HG03066 (cell line): ENCODE measurements at regions not wholly inside any gene's neighbourhood (a gene's known extent, or its start where the extent isn't known, plus 50 kb on each side); places are given as distances from the start of the nearest gene placed in this dataset.
"Not testable (repeated sequence)": the region's sequence is repeated elsewhere in the genome, so short reads cannot be mapped to it uniquely, and the experiment has no call there.

ENCODE experiments used
- ATAC-seq: cut with Tn5 transposase; IDR thresholded peaks from one replicate; pipeline ENCODE4 v1.9.1; 2021; ENCODE audit warnings: low read depth; ENCODE audit not compliant: unreplicated experiment

DNA sequence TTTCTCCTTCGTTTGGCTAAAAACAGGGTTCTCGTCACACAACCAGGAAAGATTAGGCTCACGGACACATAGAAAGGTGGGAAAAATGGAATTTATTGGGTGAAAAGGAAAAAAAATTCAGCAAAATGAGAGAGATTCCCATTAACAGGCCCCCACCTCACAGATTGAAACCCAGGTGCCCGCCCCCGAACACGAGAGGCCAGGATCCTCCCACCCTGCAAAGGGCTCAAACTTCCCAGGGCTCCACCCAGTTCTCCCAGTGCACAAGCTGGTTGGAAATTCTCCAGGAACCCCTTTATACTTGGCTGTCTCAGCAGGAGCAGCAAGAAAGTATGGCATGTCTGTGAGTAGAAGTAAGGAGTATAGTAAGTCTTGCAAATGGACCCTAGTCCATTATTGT, 499.7 kb downstream of the RWDD3 start:
- ATAC-seq: no peak

- ATAC-seq: no peak
These were observed 500.6 kb downstream of the RWDD3 start for GRCh38 chr1:95734560-95734959.

DNA sequence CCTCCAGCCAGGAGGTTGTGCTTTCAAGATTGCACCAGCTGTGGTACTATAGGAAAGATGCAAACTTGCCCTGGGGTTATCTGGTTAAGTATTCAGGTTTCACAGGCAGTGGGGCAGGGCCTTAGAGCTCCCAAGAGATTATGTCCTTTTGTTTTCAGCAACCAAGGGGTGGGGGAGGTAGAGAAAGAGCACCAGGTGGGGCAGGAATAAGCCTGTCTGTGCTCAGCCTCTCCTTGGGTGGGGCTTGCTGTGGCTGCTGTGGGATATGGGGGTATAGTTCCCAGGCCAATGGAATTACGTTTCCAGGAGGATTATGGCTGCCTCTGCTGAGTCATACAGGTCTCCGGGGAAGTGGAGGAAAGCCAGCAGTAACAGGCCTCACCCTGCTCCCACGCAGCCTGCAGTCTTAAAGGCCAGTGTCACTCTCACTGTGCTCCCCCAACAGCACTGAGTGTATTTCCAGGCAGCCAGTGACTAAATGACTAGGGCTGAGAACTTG, 508.6 kb downstream of the RWDD3 start:
- no peak for ATAC-seq

GRCh38 chr1:95744731-95745130, 510.7 kb downstream of the RWDD3 start:
- no peak for ATAC-seq

DNA sequence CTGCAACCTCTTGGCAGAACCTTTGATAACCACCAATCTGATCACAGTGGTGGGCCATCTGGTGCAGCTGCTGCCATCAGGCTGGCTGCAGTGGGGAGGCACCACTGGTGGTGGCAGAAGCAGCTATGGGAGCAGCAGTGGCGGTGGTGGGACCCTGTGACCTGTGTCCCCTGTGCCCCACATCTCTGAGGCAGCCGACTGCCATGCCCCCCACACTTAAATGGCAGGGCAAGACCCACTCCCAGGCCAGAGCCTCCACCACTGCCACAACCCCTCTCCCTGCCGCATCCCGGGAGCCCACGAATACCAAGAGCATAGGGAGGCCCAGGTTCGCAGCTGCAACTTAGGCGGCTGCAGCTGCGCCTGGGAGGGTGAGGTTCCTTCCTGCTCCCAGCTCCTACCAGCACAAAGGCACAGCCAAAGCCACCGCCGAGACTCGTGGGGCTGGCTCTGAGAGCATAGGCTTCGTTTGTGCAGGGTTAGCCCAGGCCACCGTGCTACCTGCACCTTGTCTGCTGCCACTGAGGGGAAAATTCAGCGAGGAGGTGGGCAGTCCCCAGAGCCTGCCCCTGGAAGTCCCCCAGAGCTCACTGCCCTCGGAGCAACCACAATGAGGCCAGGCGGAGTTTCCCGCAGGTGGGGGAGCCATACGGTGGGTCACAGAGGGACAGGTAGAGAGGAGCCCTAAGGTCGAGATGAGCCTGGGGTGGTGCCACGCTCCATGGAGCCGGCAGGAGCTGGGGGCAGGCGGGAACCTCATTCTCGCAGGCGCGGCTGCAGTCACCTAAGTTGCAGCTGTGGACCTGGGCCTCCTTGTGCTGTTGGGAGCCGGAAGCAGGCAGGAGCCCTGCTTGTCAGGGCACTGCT, 518.7 kb downstream of the RWDD3 start:
- no peak for ATAC-seq

DNA sequence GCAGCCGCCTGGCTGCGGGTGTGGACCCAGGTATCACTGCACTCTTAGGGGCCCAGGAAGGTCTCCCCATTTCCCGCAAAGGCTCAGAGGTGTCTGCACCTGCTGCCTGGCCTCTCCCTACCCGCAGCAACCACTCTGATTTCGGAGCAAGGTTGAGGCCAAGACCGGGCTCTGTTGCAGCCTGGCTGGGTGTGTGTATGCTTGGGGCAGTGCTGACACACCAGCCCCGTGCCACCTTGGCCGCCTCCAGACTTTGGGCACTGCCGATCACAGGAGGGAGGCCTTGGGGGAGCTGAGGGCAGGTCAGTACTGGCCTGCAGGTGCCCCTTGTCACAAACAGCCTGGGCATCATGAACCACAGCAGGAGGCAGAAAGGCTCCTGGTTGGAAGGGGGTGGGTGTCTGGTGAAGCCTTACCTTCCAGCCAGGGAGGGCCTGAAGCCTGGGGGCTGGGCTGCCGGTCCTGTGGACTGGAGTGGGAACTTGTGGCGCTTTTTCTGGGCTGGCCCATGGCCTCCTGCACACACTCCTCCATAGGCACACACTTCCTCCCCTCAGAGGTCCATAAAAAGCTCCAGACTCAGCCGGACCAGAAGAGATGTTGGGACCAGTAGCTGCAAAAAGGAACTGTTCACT, 519.5 kb downstream of the RWDD3 start:
- ATAC-seq: no peak

DNA sequence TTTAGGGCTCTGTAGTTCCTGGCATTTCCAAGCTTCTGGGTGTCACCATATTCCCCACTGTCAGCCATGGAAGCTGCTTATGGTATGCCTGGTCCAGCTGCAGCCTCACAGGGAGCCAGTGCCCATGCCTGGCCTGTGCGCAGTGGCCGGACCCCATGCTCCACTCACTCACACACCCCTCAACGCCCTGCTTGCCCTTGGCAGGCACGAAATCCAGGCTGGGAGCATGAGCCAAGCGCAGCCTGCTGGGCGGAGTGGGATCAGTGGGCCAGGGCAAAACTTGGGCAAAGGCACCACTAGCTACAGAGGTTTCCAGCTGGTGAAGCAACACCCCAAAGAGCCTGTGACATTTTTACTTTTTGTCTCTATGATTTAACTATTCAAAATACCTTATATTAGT, 520.4 kb downstream of the RWDD3 start:
- no peak for ATAC-seq

GRCh38 chr1:95766036-95766435, 532.0 kb downstream of the RWDD3 start:
- ATAC-seq: no peak

DNA sequence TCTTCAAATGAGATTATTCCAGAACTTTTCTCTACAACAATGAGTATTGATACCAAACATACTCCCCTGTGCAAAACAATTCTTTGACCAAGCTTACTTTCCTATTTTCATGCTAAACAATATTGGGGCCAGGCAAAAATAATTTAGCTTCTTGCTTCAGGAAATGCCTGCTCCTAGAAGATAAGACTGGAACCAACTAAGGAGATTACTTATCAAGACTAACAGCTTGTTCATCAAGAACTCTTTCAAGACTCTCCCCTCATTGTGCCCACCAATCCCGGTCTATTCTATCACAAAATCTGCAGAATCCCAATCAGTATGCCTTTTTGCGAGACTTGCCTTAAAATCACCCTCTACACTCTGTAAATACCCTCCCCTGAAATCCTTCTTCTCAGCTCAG, 536.6 kb downstream of the RWDD3 start:
- ATAC-seq: no peak

- ATAC-seq: no peak
These were observed 544.2 kb downstream of the RWDD3 start for GRCh38 chr1:95778217-95778616.

DNA sequence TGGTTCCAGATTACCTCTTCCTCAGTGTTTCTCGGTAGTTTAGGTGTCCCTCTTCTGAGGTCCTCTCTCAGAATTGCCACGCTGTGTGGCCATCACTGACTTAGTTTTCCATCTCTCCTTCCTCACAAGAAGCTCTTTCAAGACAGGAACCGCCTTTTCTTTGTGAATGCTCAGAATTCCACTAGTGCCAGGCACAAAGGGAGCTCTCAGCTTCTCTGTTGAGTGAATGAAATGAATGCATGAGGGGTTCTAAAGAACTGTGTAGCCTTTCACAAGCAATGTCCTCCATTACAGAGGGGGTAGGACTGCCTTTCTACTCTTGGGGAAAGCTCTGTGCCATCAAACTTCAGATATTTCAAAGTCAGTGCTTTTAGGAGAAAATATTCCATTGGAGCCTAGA, 546.8 kb downstream of the RWDD3 start:
- ATAC-seq: no peak

DNA sequence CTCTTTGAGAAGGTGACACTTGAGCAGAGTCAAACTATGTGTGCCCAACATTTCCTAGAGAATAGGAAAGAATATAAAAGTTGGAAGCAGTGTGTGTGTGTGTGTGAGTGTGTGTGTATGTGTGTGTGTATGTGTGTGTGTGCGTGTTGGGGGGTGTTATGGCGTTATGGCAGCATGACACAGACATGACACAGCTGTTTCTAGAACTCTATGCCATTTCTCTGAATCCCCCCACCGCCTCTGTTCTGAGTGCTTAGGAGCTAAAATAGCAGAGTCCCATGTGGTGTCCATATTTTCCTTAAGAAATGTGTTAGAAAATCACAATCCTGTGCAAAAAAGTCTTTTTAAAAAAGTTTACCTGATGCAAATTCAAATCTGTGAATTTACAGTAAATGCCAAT, 556.1 kb downstream of the RWDD3 start:
- no peak for ATAC-seq

DNA sequence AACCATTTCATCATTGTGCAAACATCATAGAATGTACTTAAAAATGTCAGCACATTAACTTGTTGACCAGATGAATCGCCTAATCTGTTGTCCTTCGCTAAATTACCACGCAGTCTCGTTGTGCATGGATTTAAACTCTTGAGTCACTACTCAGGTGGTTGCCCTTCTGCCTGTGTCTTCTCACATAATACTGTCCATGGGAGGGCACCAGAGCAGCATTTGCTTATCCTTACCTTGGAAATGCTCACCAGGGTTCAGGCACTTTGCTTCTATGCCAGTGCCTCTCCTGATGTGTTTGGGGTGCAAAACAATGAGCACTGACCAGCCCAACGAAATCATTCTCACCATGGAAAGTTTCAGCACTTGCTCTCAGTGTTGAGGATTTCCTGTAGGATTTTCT, 559.9 kb downstream of the RWDD3 start:
- ATAC-seq: no peak

GRCh38 chr1:95797761-95798160, 563.8 kb downstream of the RWDD3 start:
- not testable (repeated sequence) for ATAC-seq

- ATAC-seq: no peak
These were observed 572.2 kb downstream of the RWDD3 start for GRCh38 chr1:95806171-95806570.

- no peak for ATAC-seq
These were observed 575.4 kb downstream of the RWDD3 start for GRCh38 chr1:95809391-95809790.

DNA sequence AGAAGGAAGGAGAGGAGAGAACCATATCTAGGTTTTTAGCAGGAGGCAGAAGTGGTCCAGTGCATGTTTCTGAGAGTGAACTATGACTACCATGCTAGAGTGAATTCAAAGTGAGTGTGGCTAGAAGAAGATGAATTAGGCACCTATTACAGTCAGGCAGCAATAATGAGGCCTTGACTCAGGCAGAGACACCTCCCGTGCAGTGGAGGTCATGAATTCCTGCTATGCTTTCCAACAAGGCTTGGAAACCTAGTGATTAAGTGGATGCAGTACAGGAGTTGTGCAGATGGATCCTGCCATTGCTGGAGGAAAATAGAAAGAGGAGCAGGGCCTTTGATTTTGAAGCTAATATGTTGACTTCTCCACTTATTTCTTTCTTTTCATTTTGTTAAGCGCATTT, 581.5 kb downstream of the RWDD3 start:
- no peak for ATAC-seq

- ATAC-seq: no peak
These were observed 595.5 kb downstream of the RWDD3 start for GRCh38 chr1:95829556-95829955.

GRCh38 chr1:95832370-95832769, 598.4 kb downstream of the RWDD3 start:
- no peak for ATAC-seq

GRCh38 chr1:95849439-95849838, 615.4 kb downstream of the RWDD3 start:
- ATAC-seq: no peak

- no peak for ATAC-seq
These were observed 616.2 kb downstream of the RWDD3 start for GRCh38 chr1:95850165-95850649.

DNA sequence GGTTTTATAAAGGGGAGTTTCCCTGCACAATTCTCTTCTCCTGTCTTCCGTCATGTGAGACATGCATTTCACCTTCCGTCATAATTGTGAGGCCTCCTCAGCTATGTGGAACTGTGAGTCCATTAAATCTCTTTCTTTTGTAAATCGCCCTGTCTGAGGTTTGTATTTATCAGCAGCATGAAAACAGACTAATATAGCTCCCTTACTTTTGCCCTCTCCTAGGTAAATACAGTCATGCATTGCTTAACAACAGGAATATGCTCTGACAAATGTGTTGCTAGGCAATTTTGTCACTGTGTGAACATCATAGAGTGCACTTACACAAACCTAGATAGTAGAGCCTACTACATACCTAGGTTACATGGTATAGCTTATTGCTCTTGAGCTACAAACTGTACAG, 616.8 kb downstream of the RWDD3 start:
- no peak for ATAC-seq
